ENCODE measurements at regions not wholly inside any gene's neighbourhood (a gene's known extent, or its start where the extent isn't known, plus 50 kb on each side); places are given as distances from the start of the nearest gene placed in this dataset.

GRCh38 chr1:239261521-239261920 lies 124.8 kb upstream of the CHRM3 start:
- no peaks in the 10 kb centered on the region for H3K27me3 ChIP-seq (ENCODE audit: low read length)
- H3K36me3 ChIP-seq (ENCODE audit: low read length) = no peaks in the 10 kb centered on the region
- no peak overlapping the region for H3K27ac ChIP-seq (ENCODE audit: low read depth, low read length)
- H3K9me2 ChIP-seq (replicated peaks; ENCODE audit: insufficient read depth, low read length) = no peaks in the 10 kb centered on the region
- no peak overlapping the region for H3K4me3 ChIP-seq (ENCODE audit: insufficient read depth, low read length, poor library complexity, severe bottlenecking)
- H4K20me1 ChIP-seq (ENCODE audit: low read depth, low read length) = no peaks in the 10 kb centered on the region
- no peak for TF ChIP-seq CTCF (IDR thresholded peaks at IDR 0.05; ENCODE audit: insufficient read depth, low read length, poor library complexity, severe bottlenecking)
- no peak for TF ChIP-seq EZH2phosphoT487 (conservative IDR thresholded peaks at IDR 0.05; ENCODE audit: low read length)
- no peak overlapping the region for H3K4me2 ChIP-seq (ENCODE audit: low read depth, low read length, poor library complexity, severe bottlenecking)
- no peak overlapping the region for H2AFZ ChIP-seq (ENCODE audit: low read depth, low read length, severe bottlenecking)
- no peak overlapping the region for H3K9ac ChIP-seq (ENCODE audit: low read length)
- no peaks in the 10 kb centered on the region for H3K79me2 ChIP-seq (ENCODE audit: insufficient read depth, low read length)
- no peaks in the 10 kb centered on the region for H3K9me3 ChIP-seq (ENCODE audit: insufficient read depth, low read length)
- H3F3A ChIP-seq (ENCODE audit: insufficient read depth) = no peaks in the 10 kb centered on the region

- no peaks in the 10 kb centered on the region for H3K27me3 ChIP-seq (ENCODE audit: low read length)
- H3K36me3 ChIP-seq (ENCODE audit: low read length) = no peaks in the 10 kb centered on the region
- no peaks in the 10 kb centered on the region for H3K79me2 ChIP-seq (ENCODE audit: insufficient read depth, low read length)
- H3K9me2 ChIP-seq (replicated peaks; ENCODE audit: insufficient read depth, low read length) = no peaks in the 10 kb centered on the region
- H2AFZ ChIP-seq (ENCODE audit: low read depth, low read length, severe bottlenecking) = no peak overlapping the region
- no peak for TF ChIP-seq CTCF (IDR thresholded peaks at IDR 0.05; ENCODE audit: insufficient read depth, low read length, poor library complexity, severe bottlenecking)
- no peak for TF ChIP-seq EZH2phosphoT487 (conservative IDR thresholded peaks at IDR 0.05; ENCODE audit: low read length)
- no peaks in the 10 kb centered on the region for H4K20me1 ChIP-seq (ENCODE audit: low read depth, low read length)
- no peaks in the 10 kb centered on the region for H3K9me3 ChIP-seq (ENCODE audit: insufficient read depth, low read length)
- H3K4me2 ChIP-seq (ENCODE audit: low read depth, low read length, poor library complexity, severe bottlenecking) = no peak overlapping the region
- no peak overlapping the region for H3K9ac ChIP-seq (ENCODE audit: low read length)
- no peak overlapping the region for H3K4me3 ChIP-seq (ENCODE audit: insufficient read depth, low read length, poor library complexity, severe bottlenecking)
- no peaks in the 10 kb centered on the region for H3F3A ChIP-seq (ENCODE audit: insufficient read depth)
- H3K27ac ChIP-seq (ENCODE audit: low read depth, low read length) = no peak overlapping the region
Observed at GRCh38 chr1:239260842-239261241, 125.5 kb upstream of the CHRM3 start.

GRCh38 chr1:239255628-239256160 lies 130.7 kb upstream of the CHRM3 start:
- no peaks in the 10 kb centered on the region for H3K79me2 ChIP-seq (ENCODE audit: insufficient read depth, low read length)
- H4K20me1 ChIP-seq (ENCODE audit: low read depth, low read length) = no peaks in the 10 kb centered on the region
- no peaks in the 10 kb centered on the region for H3K36me3 ChIP-seq (ENCODE audit: low read length)
- H3K9ac ChIP-seq (ENCODE audit: low read length) = no peak overlapping the region
- H3K27ac ChIP-seq (ENCODE audit: low read depth, low read length) = no peak overlapping the region
- H3K4me3 ChIP-seq (ENCODE audit: insufficient read depth, low read length, poor library complexity, severe bottlenecking) = no peak overlapping the region
- H3F3A ChIP-seq (ENCODE audit: insufficient read depth) = no peaks in the 10 kb centered on the region
- TF ChIP-seq EZH2phosphoT487 (conservative IDR thresholded peaks at IDR 0.05; ENCODE audit: low read length) = no peak
- TF ChIP-seq CTCF (IDR thresholded peaks at IDR 0.05; ENCODE audit: insufficient read depth, low read length, poor library complexity, severe bottlenecking) = no peak
- no peaks in the 10 kb centered on the region for H3K27me3 ChIP-seq (ENCODE audit: low read length)
- no peak overlapping the region for H3K4me2 ChIP-seq (ENCODE audit: low read depth, low read length, poor library complexity, severe bottlenecking)
- no peaks in the 10 kb centered on the region for H3K9me2 ChIP-seq (replicated peaks; ENCODE audit: insufficient read depth, low read length)
- H3K9me3 ChIP-seq (ENCODE audit: insufficient read depth, low read length) = no peaks in the 10 kb centered on the region
- H2AFZ ChIP-seq (ENCODE audit: low read depth, low read length, severe bottlenecking) = no peak overlapping the region
